ENCODE measurements at regions not wholly inside any gene's neighbourhood (a gene's known extent, or its start where the extent isn't known, plus 50 kb on each side); places are given as distances from the start of the nearest gene placed in this dataset.
"Not testable (repeated sequence)": the region's sequence is repeated elsewhere in the genome, so short reads cannot be mapped to it uniquely, and the experiment has no call there.

- Histone ChIP-seq H3K27ac (no peak overlapping the region), H3K36me3 (replicated peaks in 1 of 2) (no peaks in the 10 kb centered on the region), H3K9me3 (replicated peaks in 1 of 3) (no peaks in the 10 kb centered on the region), H3K4me3 (no peak overlapping the region), H3K4me1 (replicated peaks in 1 of 2) (no peaks in the 10 kb centered on the region), H3K27me3 (no peaks in the 10 kb centered on the region)
- no peak for DNase-seq
- WGBS, 4 donors: 73 to 84% (median 75%) methylated on average over 8 of the region's 8 CpGs
- TF ChIP-seq POLR2A (IDR thresholded peaks at IDR 0.05): no peak
- no peak for TF ChIP-seq CTCF (IDR thresholded peaks at IDR 0.05)
- intact Hi-C loops (cut with DNase I): no loop called here
These were observed 344.3 kb downstream of the EIPR1 start for GRCh38 chr2:3033315-3033714.

- H3K36me3 ChIP-seq (replicated peaks in 1 of 2); H3K9me3 ChIP-seq (replicated peaks in 1 of 3); H3K4me3 ChIP-seq; H3K4me1 ChIP-seq (replicated peaks in 1 of 2); H3K27me3 ChIP-seq; H3K27ac ChIP-seq; intact Hi-C loops (cut with DNase I); DNase-seq: not testable (repeated sequence)
- WGBS, 4 donors: 79 to 91% (median 80%) methylated on average over 9 of the region's 9 CpGs; no CpG with 5 or more reads in 1 of the 4 donors
These were observed 346.8 kb downstream of the EIPR1 start for GRCh38 chr2:3030791-3031190.

- Histone ChIP-seq H3K27ac (no peak overlapping the region), H3K4me1 (replicated peaks in 1 of 2) (no peaks in the 10 kb centered on the region), H3K9me3 (replicated peaks in 1 of 3) (no peaks in the 10 kb centered on the region), H3K27me3 (no peaks in the 10 kb centered on the region), H3K4me3 (no peak overlapping the region), H3K36me3 (replicated peaks in 1 of 2) (no peaks in the 10 kb centered on the region)
- intact Hi-C loops (cut with DNase I): no loop called here
- TF ChIP-seq POLR2A (IDR thresholded peaks at IDR 0.05) (no peak), CTCF (IDR thresholded peaks at IDR 0.05) (no peak)
- no peak for DNase-seq
- WGBS, 4 donors: 75 to 82% (median 80%) methylated on average over 1 of the region's 1 CpG; no CpG with 5 or more reads in 1 of the 4 donors
These were observed 351.6 kb downstream of the EIPR1 start for GRCh38 chr2:3025984-3026383.

GRCh38 chr2:3025261-3025660 lies 352.4 kb downstream of the EIPR1 start:
- H3K9me3 ChIP-seq (replicated peaks in 1 of 3): no peaks in the 10 kb centered on the region
- H3K4me1 ChIP-seq (replicated peaks in 1 of 2): no peaks in the 10 kb centered on the region
- H3K4me3 ChIP-seq: no peak overlapping the region
- no peak for TF ChIP-seq POLR2A (IDR thresholded peaks at IDR 0.05)
- no peak for TF ChIP-seq CTCF (IDR thresholded peaks at IDR 0.05)
- H3K36me3 ChIP-seq (replicated peaks in 1 of 2): no peaks in the 10 kb centered on the region
- intact Hi-C loops (cut with DNase I): no loop called here
- no peak for DNase-seq
- H3K27ac ChIP-seq: no peak overlapping the region
- no peaks in the 10 kb centered on the region for H3K27me3 ChIP-seq
- WGBS, 4 donors: 60 to 68% (median 67%) methylated on average over 6 of the region's 6 CpGs

- H3K4me1 ChIP-seq (replicated peaks in 1 of 2): no peaks in the 10 kb centered on the region
- DNase-seq: no peak
- no peak overlapping the region for H3K4me3 ChIP-seq
- TF ChIP-seq CTCF (IDR thresholded peaks at IDR 0.05): no peak
- no peaks in the 10 kb centered on the region for H3K9me3 ChIP-seq (replicated peaks in 1 of 3)
- H3K27me3 ChIP-seq: no peaks in the 10 kb centered on the region
- H3K27ac ChIP-seq: no peak overlapping the region
- WGBS, 4 donors: 78 to 84% (median 83%) methylated on average over 10 of the region's 10 CpGs
- intact Hi-C loops (cut with DNase I): no loop called here
- H3K36me3 ChIP-seq (replicated peaks in 1 of 2): no peaks in the 10 kb centered on the region
These were observed 353.1 kb downstream of the EIPR1 start for GRCh38 chr2:3024401-3024935.
